Central memory CD4-positive, alpha-beta T cell (primary cell): ENCODE measurements at regions not wholly inside any gene's neighbourhood (a gene's known extent, or its start where the extent isn't known, plus 50 kb on each side); places are given as distances from the start of the nearest gene placed in this dataset.

Experiments
- DNase-seq: peaks from one replicate; pipeline ENCODE4 v3.0.0; 2022

- DNase-seq, result no peak
Observed at GRCh38 chr1:229981736-229982135, 85.3 kb upstream of the GALNT2 start.

- no peak for DNase-seq
Observed at GRCh38 chr1:229984310-229984991, 82.6 kb upstream of the GALNT2 start.

GRCh38 chr1:229984992-229985612, 81.9 kb upstream of the GALNT2 start:
- no peak for DNase-seq

GRCh38 chr1:229985613-229986010, 81.4 kb upstream of the GALNT2 start:
- DNase-seq, result no peak

GRCh38 chr1:229986737-229987337, 80.2 kb upstream of the GALNT2 start:
- no peak for DNase-seq

GRCh38 chr1:229987953-229988352, 79.1 kb upstream of the GALNT2 start:
- no peak for DNase-seq

- no peak for DNase-seq
Observed at GRCh38 chr1:229988534-229988933, 78.5 kb upstream of the GALNT2 start.

- DNase-seq, result no peak
Observed at GRCh38 chr1:229989591-229990248, 77.3 kb upstream of the GALNT2 start.

GRCh38 chr1:229990326-229990725, 76.7 kb upstream of the GALNT2 start:
- DNase-seq, result no peak

- no peak for DNase-seq
Observed at GRCh38 chr1:229991104-229991513, 75.9 kb upstream of the GALNT2 start.

GRCh38 chr1:229991724-229992333, 75.2 kb upstream of the GALNT2 start:
- no peak for DNase-seq

GRCh38 chr1:229993060-229993459, 74.0 kb upstream of the GALNT2 start:
- DNase-seq, result no peak

GRCh38 chr1:229993894-229994293, 73.1 kb upstream of the GALNT2 start:
- DNase-seq, result no peak

- no peak for DNase-seq
Observed at GRCh38 chr1:229999004-229999670, 67.9 kb upstream of the GALNT2 start.

- DNase-seq, result no peak
Observed at GRCh38 chr1:230000493-230001184, 66.4 kb upstream of the GALNT2 start.

GRCh38 chr1:230002164-230002803, 64.8 kb upstream of the GALNT2 start:
- DNase-seq, result no peak

GRCh38 chr1:230003409-230003808, 63.6 kb upstream of the GALNT2 start:
- DNase-seq, result no peak

- DNase-seq, result no peak
Observed at GRCh38 chr1:230005040-230005439, 62.0 kb upstream of the GALNT2 start.

- DNase-seq, result no peak
Observed at GRCh38 chr1:230008721-230009120, 58.3 kb upstream of the GALNT2 start.

GRCh38 chr1:230009611-230010313, 57.3 kb upstream of the GALNT2 start:
- no peak for DNase-seq
